ENCODE measurements at regions not wholly inside any gene's neighbourhood (a gene's known extent, or its start where the extent isn't known, plus 50 kb on each side); places are given as distances from the start of the nearest gene placed in this dataset.
"Not testable (repeated sequence)": the region's sequence is repeated elsewhere in the genome, so short reads cannot be mapped to it uniquely, and the experiment has no call there.

DNA sequence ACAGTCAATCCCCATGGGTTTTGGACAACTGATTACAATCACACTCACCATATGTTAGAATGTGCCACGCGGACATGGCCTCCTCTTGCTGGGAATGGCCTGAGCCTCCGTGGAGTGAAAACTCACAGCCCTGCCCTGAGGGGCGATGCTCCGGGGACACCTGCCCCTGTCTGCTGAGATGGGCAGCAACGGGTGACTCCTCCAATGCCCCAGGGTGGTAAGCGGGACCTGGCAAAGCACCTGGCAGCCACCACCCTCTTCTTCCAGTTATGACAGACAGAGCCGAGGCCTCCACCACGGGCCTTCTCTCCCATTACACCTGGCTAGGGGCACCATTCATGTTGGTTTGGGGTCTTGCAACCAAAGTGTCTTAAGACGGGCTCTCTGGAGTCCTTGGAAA lies 94.9 kb upstream of the COL5A1 start:
- in situ Hi-C loops (cut with HindIII; ENCODE audit: low sequenced_read_pairs): no loop called here
- TF ChIP-seq CTCF (IDR thresholded peaks at IDR 0.05; ENCODE audit: low read depth, low read length, missing control alignments): no peak

GRCh38 chr9:134547161-134548100 lies 94.2 kb upstream of the COL5A1 start:
- no peak for DNase-seq (ENCODE audit: low read depth)
- no peak for TF ChIP-seq CTCF (IDR thresholded peaks at IDR 0.05; ENCODE audit: low read depth, low read length, missing control alignments)
- H3K4me3 ChIP-seq (ENCODE audit: low read depth, low read length): no peak overlapping the region
- in situ Hi-C loops (cut with HindIII; ENCODE audit: low sequenced_read_pairs): no loop called here

More for the DNA sequence above, 94.9 kb upstream of the COL5A1 start:
- DNase-seq (ENCODE audit: low read depth): no peak
- H3K4me3 ChIP-seq (ENCODE audit: low read depth, low read length): no peak overlapping the region

DNA sequence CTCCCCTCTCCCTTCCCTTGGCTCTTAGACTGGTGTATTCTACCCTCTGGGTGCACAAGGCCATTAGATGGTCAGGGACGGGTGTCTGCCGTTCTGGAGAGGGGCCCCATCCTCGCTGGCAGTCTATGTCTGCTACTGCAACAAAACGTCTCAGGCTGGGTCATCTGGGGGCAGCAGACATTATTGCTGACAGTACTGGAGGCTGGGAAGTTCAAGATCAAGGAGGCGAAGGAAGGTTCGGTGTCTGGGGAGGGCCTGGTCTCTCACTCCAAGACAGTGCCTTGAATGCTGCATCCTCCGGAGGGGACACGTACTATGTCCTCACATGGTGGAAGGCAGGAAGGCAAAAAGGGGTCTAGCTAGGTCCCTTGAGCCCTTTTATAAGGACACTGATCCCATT lies 93.4 kb upstream of the COL5A1 start:
- in situ Hi-C loops (cut with HindIII; ENCODE audit: low sequenced_read_pairs): no loop called here
- TF ChIP-seq CTCF (IDR thresholded peaks at IDR 0.05; ENCODE audit: low read depth, low read length, missing control alignments): no peak
- H3K4me3 ChIP-seq (ENCODE audit: low read depth, low read length): no peak overlapping the region
- no peak for DNase-seq (ENCODE audit: low read depth)

DNA sequence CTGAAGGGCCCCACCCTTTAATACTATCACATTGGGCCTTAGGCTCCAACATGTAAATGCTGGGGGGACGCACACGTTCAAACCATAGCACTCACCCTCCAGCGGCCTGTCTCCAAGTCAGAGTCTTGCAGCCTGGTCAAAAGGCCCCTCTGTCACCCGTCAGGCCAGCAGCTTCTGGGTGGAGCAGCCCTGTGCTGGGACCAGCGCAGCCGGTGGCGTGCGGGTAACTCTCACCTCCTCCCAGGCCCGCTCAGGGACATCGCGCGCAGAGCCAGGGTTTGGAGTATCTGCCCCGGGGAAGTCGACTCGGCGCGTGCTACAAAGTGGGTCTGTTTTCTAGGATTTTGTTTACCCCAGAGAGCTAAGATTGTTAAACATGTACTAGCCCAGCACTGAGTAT lies 93.0 kb upstream of the COL5A1 start:
- TF ChIP-seq CTCF (IDR thresholded peaks at IDR 0.05; ENCODE audit: low read depth, low read length, missing control alignments): no peak
- in situ Hi-C loops (cut with HindIII; ENCODE audit: low sequenced_read_pairs): no loop called here
- no peak overlapping the region for H3K4me3 ChIP-seq (ENCODE audit: low read depth, low read length)
- no peak for DNase-seq (ENCODE audit: low read depth)

GRCh38 chr9:134549336-134549735 lies 92.3 kb upstream of the COL5A1 start:
- in situ Hi-C loops (cut with HindIII; ENCODE audit: low sequenced_read_pairs): no loop called here
- no peak for TF ChIP-seq CTCF (IDR thresholded peaks at IDR 0.05; ENCODE audit: low read depth, low read length, missing control alignments)
- no peak for DNase-seq (ENCODE audit: low read depth)
- H3K4me3 ChIP-seq (ENCODE audit: low read depth, low read length): no peak overlapping the region

DNA sequence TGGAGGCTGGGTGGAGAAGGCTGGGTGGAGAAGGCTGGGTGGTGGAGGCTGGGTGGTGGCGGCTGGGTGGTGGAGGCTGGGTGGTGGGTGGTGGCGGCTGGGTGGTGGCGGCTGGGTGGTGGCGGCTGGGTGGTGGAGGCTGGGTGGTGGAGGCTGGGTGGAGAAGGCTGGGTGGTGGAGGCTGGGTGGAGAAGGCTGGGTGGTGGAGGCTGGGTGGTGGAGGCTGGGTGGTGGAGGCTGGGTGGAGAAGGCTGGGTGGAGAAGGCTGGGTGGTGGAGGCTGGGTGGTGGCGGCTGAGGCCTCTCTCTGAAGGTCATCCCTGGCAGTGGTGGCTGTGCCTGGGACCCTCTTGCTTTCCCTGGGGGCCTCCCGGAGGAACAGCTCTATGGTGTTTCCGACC lies 91.5 kb upstream of the COL5A1 start:
- H3K4me3 ChIP-seq (ENCODE audit: low read depth, low read length); in situ Hi-C loops (cut with HindIII; ENCODE audit: low sequenced_read_pairs); DNase-seq (ENCODE audit: low read depth): not testable (repeated sequence)

GRCh38 chr9:134550584-134550983 lies 91.0 kb upstream of the COL5A1 start:
- in situ Hi-C loops (cut with HindIII; ENCODE audit: low sequenced_read_pairs): no loop called here

More at GRCh38 chr9:134550584-134550983, 91.0 kb upstream of the COL5A1 start:
- DNase-seq (ENCODE audit: low read depth): no peak
- no peak overlapping the region for H3K4me3 ChIP-seq (ENCODE audit: low read depth, low read length)
- TF ChIP-seq CTCF (IDR thresholded peaks at IDR 0.05; ENCODE audit: low read depth, low read length, missing control alignments): peak; percentile 24

Data from astrocyte of the cerebellum (primary cell).